HFF-Myc (cell line): ENCODE measurements at regions not wholly inside any gene's neighbourhood (a gene's known extent, or its start where the extent isn't known, plus 50 kb on each side); places are given as distances from the start of the nearest gene placed in this dataset.

ENCODE experiments used
- DNase-seq: peaks from one replicate; pipeline ENCODE4 v3.0.0-alpha.2; 2011; ENCODE audit warnings: low read depth; ENCODE audit errors: extremely low read depth
- H3K4me3 ChIP-seq: replicated peaks from 2 replicates; pipeline ENCODE4 v1.5.1; 2011; ENCODE audit warnings: low read depth, mild to moderate bottlenecking, control low read depth, low read length
- TF ChIP-seq, protein P1 (sequence below): IDR thresholded peaks from 2 replicates; pipeline ENCODE4 v1.5.1; 2012; ENCODE audit warnings: mild to moderate bottlenecking, low read depth, low read length, control low read depth; ENCODE audit errors: missing control alignments

DNA sequence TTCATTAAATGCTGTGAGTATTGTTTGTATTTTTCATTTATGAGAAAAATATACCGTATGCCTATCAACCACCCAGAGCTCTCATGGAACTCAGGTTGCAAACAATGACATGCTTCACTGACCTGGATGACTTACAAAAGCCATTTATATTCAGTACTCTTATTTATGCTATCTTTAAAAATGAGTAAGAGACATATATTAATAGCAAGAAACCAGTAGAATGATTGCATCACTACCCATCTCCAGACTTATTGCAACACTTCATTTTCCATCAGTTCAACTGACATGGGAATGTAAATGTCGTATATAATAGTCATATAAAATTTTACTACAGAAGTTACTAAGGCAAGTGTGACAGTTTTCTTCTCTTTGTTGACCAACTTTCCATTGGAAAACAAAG is 69.1 kb downstream of the OTP start:
- TF ChIP-seq, protein P1, sequence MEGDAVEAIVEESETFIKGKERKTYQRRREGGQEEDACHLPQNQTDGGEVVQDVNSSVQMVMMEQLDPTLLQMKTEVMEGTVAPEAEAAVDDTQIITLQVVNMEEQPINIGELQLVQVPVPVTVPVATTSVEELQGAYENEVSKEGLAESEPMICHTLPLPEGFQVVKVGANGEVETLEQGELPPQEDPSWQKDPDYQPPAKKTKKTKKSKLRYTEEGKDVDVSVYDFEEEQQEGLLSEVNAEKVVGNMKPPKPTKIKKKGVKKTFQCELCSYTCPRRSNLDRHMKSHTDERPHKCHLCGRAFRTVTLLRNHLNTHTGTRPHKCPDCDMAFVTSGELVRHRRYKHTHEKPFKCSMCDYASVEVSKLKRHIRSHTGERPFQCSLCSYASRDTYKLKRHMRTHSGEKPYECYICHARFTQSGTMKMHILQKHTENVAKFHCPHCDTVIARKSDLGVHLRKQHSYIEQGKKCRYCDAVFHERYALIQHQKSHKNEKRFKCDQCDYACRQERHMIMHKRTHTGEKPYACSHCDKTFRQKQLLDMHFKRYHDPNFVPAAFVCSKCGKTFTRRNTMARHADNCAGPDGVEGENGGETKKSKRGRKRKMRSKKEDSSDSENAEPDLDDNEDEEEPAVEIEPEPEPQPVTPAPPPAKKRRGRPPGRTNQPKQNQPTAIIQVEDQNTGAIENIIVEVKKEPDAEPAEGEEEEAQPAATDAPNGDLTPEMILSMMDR, result no peak
- DNase-seq, result no peak
- no peak overlapping the region for H3K4me3 ChIP-seq

DNA sequence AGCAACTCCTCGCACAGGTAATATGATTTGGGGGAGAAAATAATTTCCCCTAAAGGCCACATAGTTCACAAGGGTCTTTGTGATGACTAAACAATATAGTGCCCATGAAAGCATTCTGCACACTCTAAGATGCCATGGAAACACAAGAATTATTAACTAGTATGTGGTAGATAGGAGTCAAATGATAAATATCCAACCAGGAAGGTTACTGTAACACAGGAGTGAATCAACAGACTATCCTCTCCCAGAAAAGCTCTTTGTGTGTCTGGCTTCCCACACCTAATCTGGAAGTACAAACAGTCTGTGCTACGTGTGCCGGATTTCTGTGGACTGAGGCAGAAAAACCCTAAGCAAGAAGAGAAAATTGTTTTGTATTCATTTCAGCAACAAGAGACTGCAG is 70.0 kb downstream of the OTP start:
- no peak for DNase-seq
- TF ChIP-seq, protein P1, result no peak
- no peak overlapping the region for H3K4me3 ChIP-seq

DNA sequence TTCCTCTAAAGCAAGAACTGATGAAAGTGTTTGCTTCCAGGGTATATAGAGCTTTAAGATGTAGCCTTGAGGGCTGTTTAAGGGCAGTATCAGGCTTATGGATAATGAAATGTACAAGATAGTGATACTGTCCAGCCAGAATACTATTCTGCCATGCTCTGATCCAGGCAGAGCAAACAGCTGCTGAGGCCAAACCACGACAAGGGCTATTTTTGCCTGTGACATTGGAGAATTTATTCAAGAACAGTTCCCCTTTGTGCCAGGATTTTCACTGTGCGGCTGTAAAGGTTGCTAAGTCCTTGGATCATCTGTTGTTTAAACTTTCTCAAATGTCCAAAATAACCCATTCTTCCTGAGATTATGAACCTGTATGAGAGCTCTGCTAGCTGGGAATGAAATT is 70.4 kb downstream of the OTP start:
- TF ChIP-seq, protein P1, result no peak
- no peak overlapping the region for H3K4me3 ChIP-seq
- DNase-seq, result no peak

DNA sequence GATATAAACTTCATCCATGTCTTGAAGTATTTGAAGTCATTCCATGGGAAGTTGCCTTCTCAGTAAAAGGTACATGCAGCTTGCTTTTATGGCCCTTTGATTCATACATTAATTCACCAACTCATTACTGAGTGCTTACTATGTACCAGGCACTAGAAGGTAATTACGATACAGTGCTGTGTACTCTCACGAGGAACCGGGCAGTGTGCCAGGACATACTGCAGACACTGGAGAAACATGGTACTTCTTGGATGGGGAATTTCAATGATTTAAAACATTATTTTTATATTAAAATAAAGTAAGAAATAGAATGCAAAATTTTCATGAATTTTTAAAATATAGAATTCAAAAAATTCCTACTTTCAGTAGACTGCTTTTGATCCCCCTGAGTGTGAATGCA is 71.4 kb upstream of the WDR41 start:
- DNase-seq, result no peak
- TF ChIP-seq, protein P1, result no peak
- H3K4me3 ChIP-seq, result no peak overlapping the region

DNA sequence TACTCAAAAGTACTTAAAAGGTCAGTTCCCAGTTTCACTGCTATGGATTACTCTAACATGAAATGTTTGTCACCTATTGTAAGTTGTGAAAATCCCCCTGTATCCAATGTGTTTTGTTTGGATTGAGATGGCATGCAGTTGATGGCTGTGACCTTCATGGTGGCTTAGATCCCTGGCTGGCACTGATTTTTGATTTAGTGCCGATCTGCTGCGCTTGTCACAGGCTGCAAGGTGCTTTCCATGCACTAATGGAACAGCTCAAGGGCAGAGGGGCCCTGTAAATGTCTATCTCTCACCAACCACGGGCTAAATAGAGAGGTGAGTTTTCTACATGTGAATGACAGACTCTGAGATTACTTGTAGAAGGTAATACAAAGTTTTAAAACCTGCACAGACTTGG is 69.8 kb upstream of the WDR41 start:
- TF ChIP-seq, protein P1, result no peak
- H3K4me3 ChIP-seq, result no peak overlapping the region
- DNase-seq, result no peak

DNA sequence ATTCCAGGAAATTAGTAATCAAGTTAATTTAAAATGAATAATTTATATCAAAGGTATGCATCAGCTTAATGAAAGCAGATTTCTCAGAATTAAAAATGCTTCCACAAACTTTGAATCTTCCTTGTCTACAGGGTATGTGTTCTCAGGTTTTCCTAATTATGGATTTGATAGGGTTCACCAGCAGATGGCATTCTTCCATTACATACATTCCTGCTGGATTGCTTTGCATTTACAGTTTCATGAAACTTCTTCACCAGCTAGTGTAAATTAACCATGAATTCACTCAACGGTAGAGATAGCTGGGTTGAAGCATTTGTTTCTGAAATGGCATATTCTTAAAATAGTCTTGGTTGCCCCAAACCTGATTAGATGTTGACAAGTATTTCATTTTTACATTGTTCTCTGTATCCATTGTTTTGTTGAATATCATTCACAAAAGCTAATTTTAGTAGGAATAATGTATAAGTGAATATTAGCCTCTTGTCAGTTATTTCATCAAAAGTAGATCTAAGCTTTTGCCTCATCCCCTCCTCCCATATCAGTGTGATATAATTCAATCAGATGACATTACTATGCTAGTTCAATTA is 68.7 kb upstream of the WDR41 start:
- no peak overlapping the region for H3K4me3 ChIP-seq
- peak; percentile 21 for DNase-seq
- TF ChIP-seq, protein P1, result peak; percentile 33

DNA sequence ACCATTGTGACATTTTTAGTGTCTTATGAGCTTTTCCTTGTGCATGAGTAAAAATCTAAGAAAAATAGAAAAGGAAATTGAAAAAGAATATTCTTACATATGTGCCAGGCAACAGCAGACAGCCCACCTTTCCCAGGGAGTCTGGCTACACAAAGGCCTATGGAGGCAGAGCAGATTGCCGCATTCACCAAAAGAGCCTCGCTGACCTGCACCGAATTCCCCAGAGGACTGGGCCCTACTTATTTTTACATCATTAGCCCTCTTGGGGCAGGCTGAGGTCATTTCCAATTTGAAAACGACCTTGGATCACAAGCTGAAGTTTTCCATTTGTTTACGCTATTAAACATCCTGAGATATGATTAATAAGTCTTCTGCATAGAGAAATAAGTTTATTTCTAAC is 66.2 kb upstream of the WDR41 start:
- DNase-seq, result no peak
- TF ChIP-seq, protein P1, result no peak
- H3K4me3 ChIP-seq, result no peak overlapping the region
